HUES64 (cell line): ENCODE measurements at regions not wholly inside any gene's neighbourhood (a gene's known extent, or its start where the extent isn't known, plus 50 kb on each side); places are given as distances from the start of the nearest gene placed in this dataset.

Experiments
- H3K27ac ChIP-seq: 2 replicates; pipeline ENCODE4 v1.7.0; 2013; ENCODE audit warnings: low read depth, low read length, inconsistent platforms
- H3K27me3 ChIP-seq: 2 replicates; pipeline ENCODE4 v1.6.1; 2013; ENCODE audit warnings: mild to moderate bottlenecking, low read length; ENCODE audit not compliant: insufficient read depth
- H3K36me3 ChIP-seq: 2 replicates; pipeline ENCODE4 v1.6.1; 2013; ENCODE audit warnings: mild to moderate bottlenecking, low read length; ENCODE audit not compliant: insufficient read depth
- H3K4me1 ChIP-seq: 2 replicates; pipeline ENCODE4 v1.6.1; 2013; ENCODE audit warnings: mild to moderate bottlenecking, low read length, moderate library complexity; ENCODE audit not compliant: insufficient read depth
- H3K4me3 ChIP-seq: 2 replicates; pipeline ENCODE4 v1.5.1; 2013; ENCODE audit warnings: mild to moderate bottlenecking, low read length, moderate library complexity
- H3K9ac ChIP-seq: 2 replicates; pipeline ENCODE4 v1.6.1; 2013; ENCODE audit warnings: mild to moderate bottlenecking, low read depth, low read length
- H3K9me3 ChIP-seq: 2 replicates; pipeline ENCODE4 v1.6.1; 2013; ENCODE audit warnings: low read depth, low read length; ENCODE audit not compliant: insufficient read depth
- WGBS: fragments of 150-250, 120-280 bp; methylation state at CpG from one replicate; pipeline ENCODE4 v1.1.7; 2013; ENCODE audit warnings: missing lambda C conversion rate; 5-methylcytosine and 5-hydroxymethylcytosine counted together

DNA sequence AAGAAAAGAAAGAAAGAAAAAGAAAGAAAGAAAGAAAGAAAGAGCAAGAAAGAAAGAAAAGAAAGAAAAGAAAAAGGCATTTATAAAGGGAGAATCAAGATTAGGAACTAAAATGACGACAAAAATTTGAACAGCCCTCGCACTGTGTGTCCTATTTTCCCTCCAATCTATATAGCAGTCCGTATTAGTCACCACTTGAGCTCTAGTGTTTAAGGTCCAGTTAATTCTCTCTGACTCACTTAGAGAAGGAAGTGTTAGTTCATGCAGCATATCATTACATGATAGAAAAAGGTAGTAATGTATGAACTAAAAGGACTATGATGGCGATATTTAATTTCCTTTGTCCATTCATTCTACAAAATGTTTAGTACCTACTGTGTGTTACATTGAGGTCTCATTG, 122.7 kb downstream of the CBLL2 start:
- Histone ChIP-seq H3K4me3 (no peak overlapping the region), H3K27ac (no peak overlapping the region), H3K27me3 (no peaks in the 10 kb centered on the region), H3K9ac (no peak overlapping the region), H3K4me1 (no peaks in the 10 kb centered on the region), H3K36me3 (no peaks in the 10 kb centered on the region), H3K9me3 (no peaks in the 10 kb centered on the region)
- WGBS, result 100% methylated on average over 1 of the region's 4 CpGs

GRCh38 chrX:22396408-22396807, 123.7 kb downstream of the CBLL2 start:
- no peak overlapping the region for H3K27ac ChIP-seq
- H3K36me3 ChIP-seq, result no peaks in the 10 kb centered on the region
- 94% methylated on average over 2 of the region's 2 CpGs for WGBS
- H3K27me3 ChIP-seq, result no peaks in the 10 kb centered on the region
- no peak overlapping the region for H3K4me3 ChIP-seq
- no peaks in the 10 kb centered on the region for H3K9me3 ChIP-seq
- no peaks in the 10 kb centered on the region for H3K4me1 ChIP-seq
- no peak overlapping the region for H3K9ac ChIP-seq

DNA sequence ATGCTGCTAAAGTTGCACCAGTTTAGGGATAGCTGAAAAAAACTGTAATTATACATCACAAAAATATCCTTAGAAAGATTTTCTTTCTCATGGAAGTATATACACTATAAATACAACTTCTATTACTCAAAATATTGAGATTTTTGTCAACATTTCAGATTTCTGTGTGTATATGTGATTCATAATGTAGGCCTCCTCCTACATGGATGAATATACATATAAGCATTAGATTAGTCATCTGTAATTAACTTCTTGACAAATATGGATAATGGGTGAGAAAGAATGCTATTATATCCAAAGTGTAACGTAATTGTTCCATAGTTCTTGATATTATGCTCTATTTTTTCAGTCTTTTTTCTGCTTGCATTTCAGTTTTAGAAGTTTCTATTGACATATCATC, 124.9 kb downstream of the CBLL2 start:
- Histone ChIP-seq H3K27me3 (no peaks in the 10 kb centered on the region), H3K9me3 (no peaks in the 10 kb centered on the region), H3K27ac (no peak overlapping the region), H3K4me3 (no peak overlapping the region), H3K4me1 (no peaks in the 10 kb centered on the region), H3K9ac (no peak overlapping the region), H3K36me3 (no peaks in the 10 kb centered on the region)
- no CpG with 5 or more reads among the region's 1 CpG for WGBS

DNA sequence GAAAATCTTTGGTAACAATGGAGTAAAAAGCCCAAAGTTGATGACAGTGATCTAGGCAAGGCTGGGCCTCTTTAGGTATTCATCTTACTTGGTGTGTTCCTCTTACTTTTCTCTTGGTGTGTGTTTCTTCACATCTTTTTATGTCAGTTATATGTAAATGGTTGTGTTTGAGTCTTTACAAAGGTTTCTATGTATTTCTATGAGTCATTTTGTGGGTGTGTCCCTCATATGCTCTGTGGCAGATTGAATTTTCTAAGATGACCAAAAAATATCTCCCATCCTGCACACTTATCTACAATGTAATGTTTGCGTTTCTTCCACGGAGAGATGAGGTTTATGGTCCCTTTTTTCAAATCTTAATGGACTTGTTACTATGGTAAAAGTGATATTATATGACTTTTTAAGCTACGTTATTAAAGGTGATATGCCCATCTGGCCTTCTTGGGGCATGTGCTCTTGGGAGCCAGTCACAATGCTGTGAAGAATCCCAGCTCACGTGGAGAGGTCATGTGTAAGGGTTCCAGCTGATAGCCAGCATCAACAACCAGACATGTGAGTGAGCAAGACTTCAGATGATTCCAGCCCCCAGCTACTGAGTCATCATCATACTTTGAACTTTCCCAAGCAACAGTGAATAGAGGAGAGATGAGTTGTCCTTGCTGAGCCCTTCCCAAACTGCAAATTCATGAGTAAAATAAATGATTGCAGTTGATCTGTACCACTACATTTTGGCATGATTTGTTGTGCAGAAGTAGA, 126.9 kb downstream of the CBLL2 start:
- Histone ChIP-seq H3K27me3 (no peaks in the 10 kb centered on the region), H3K4me1 (no peaks in the 10 kb centered on the region), H3K4me3 (no peak overlapping the region), H3K27ac (no peak overlapping the region), H3K36me3 (no peaks in the 10 kb centered on the region), H3K9ac (no peak overlapping the region), H3K9me3 (no peaks in the 10 kb centered on the region)
- WGBS, result 79% methylated on average over 3 of the region's 4 CpGs

DNA sequence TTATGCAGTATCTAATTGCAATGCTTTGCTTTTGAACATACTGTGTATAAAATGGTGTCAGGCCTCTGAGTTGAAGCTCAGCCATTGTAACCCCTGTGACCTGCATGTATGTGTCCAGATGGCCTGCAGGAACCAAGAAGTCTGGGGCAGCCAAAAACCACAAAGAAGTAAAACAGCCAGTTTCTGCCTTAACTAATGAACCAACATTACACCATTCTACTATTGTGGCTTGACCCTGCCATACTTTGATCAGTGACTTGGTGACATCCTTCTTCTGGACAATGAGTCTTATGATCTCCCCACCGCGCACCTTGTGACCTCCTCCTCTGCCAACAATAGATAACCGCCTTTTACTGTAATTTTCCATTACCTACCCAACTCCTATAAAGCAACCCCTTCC, 131.6 kb downstream of the CBLL2 start:
- Histone ChIP-seq H3K4me1 (no peaks in the 10 kb centered on the region), H3K9me3 (no peaks in the 10 kb centered on the region)
- 91% methylated on average over 3 of the region's 3 CpGs for WGBS

GRCh38 chrX:22406201-22406737, 133.6 kb downstream of the CBLL2 start:
- no peak overlapping the region for H3K4me3 ChIP-seq
- H3K27me3 ChIP-seq, result no peaks in the 10 kb centered on the region
- no peaks in the 10 kb centered on the region for H3K36me3 ChIP-seq
- H3K9ac ChIP-seq, result no peak overlapping the region
- WGBS, result 95% methylated on average over 5 of the region's 5 CpGs
- H3K4me1 ChIP-seq, result no peaks in the 10 kb centered on the region
- H3K9me3 ChIP-seq, result no peaks in the 10 kb centered on the region
- no peak overlapping the region for H3K27ac ChIP-seq

More for the DNA sequence above, 131.6 kb downstream of the CBLL2 start:
- no peak overlapping the region for H3K4me3 ChIP-seq
- H3K9ac ChIP-seq, result no peak overlapping the region
- H3K36me3 ChIP-seq, result no peaks in the 10 kb centered on the region
- no peaks in the 10 kb centered on the region for H3K27me3 ChIP-seq
- H3K27ac ChIP-seq, result no peak overlapping the region

GRCh38 chrX:22409418-22409817, 136.7 kb downstream of the CBLL2 start:
- no peaks in the 10 kb centered on the region for H3K36me3 ChIP-seq
- no peaks in the 10 kb centered on the region for H3K4me1 ChIP-seq
- no peak overlapping the region for H3K27ac ChIP-seq
- H3K9ac ChIP-seq, result no peak overlapping the region
- H3K4me3 ChIP-seq, result no peak overlapping the region
- H3K27me3 ChIP-seq, result no peaks in the 10 kb centered on the region
- 60% methylated on average over 1 of the region's 1 CpG for WGBS
- no peaks in the 10 kb centered on the region for H3K9me3 ChIP-seq

DNA sequence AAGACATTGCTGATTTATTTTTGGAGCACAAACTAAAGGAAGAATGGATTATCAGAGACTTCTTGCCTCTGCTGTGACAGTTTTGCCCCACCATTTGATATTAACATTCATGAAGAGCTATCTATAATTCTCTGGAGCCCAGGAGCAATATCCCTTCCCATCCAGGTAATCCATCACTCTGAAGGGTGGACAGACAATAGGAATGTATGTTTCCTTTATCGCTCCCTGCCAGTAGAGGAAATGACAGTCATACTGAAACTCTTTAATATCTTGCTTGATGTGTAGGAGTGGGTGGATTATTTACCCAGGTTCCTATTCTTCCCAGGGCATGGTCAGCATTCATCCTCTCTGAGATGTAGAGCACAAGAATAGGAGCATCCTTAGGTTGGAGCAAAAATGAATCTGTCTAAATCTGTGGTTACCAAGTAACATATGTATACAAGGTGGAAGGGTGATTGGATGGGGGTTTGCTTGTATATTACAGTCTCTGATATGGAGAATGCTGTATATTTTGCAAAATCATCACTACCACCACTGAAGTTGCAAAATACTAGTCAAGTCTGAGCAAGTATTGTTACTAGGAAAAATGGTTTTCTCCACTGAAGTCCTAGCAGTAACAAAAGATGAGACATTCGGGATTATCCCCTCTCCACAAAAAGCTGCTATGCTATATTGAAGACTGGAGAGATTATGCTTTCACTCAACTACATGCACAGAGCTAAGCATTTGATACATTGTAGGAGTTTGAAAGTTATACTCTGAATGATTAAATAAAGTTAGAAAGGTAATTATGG, 151.6 kb downstream of the CBLL2 start:
- Histone ChIP-seq H3K27ac (no peak overlapping the region), H3K4me1 (no peaks in the 10 kb centered on the region), H3K27me3 (no peaks in the 10 kb centered on the region), H3K36me3 (no peaks in the 10 kb centered on the region), H3K4me3 (no peak overlapping the region), H3K9me3 (no peaks in the 10 kb centered on the region), H3K9ac (no peak overlapping the region)
- WGBS, result 100% methylated on average over 1 of the region's 2 CpGs

- H3K4me3 ChIP-seq, result no peak overlapping the region
- H3K4me1 ChIP-seq, result no peaks in the 10 kb centered on the region
- no peaks in the 10 kb centered on the region for H3K9me3 ChIP-seq
- no peak overlapping the region for H3K9ac ChIP-seq
- no CpG with 5 or more reads among the region's 1 CpG for WGBS
- no peak overlapping the region for H3K27ac ChIP-seq
- H3K36me3 ChIP-seq, result no peaks in the 10 kb centered on the region
- H3K27me3 ChIP-seq, result no peaks in the 10 kb centered on the region
Measured at GRCh38 chrX:22424919-22425318, 152.2 kb downstream of the CBLL2 start.

- Histone ChIP-seq H3K27ac (no peak overlapping the region), H3K4me3 (no peak overlapping the region), H3K4me1 (no peaks in the 10 kb centered on the region), H3K9ac (no peak overlapping the region), H3K27me3 (no peaks in the 10 kb centered on the region), H3K36me3 (no peaks in the 10 kb centered on the region), H3K9me3 (no peaks in the 10 kb centered on the region)
- 92% methylated on average over 3 of the region's 3 CpGs for WGBS
Measured at GRCh38 chrX:22429704-22430103, 157.0 kb downstream of the CBLL2 start.

GRCh38 chrX:22430701-22431100, 158.0 kb downstream of the CBLL2 start:
- Histone ChIP-seq H3K4me3 (no peak overlapping the region), H3K27ac (no peak overlapping the region), H3K27me3 (no peaks in the 10 kb centered on the region), H3K9ac (no peak overlapping the region), H3K4me1 (no peaks in the 10 kb centered on the region), H3K9me3 (no peaks in the 10 kb centered on the region), H3K36me3 (no peaks in the 10 kb centered on the region)
- 95% methylated on average over 5 of the region's 5 CpGs for WGBS
